ENCODE measurements at regions not wholly inside any gene's neighbourhood (a gene's known extent, or its start where the extent isn't known, plus 50 kb on each side); places are given as distances from the start of the nearest gene placed in this dataset.

- H3K9me3 ChIP-seq: no peaks in the 10 kb centered on the region
- no peaks in the 10 kb centered on the region for H3K27me3 ChIP-seq
- ATAC-seq: no peak
- no peak overlapping the region for H3K4me3 ChIP-seq
- H3K36me3 ChIP-seq: no peaks in the 10 kb centered on the region
- no peak overlapping the region for H3K27ac ChIP-seq
- no peak for TF ChIP-seq EP300 (IDR thresholded peaks at IDR 0.05)
- TF ChIP-seq CTCF (IDR thresholded peaks at IDR 0.05): no peak
- no peak for TF ChIP-seq POLR2AphosphoS5 (IDR thresholded peaks at IDR 0.05)
- TF ChIP-seq POLR2A (IDR thresholded peaks at IDR 0.05): no peak
- H3K4me1 ChIP-seq: no peaks in the 10 kb centered on the region
Measured at GRCh38 chr1:69433073-69433472, 134.6 kb upstream of the LRRC7 start.

DNA sequence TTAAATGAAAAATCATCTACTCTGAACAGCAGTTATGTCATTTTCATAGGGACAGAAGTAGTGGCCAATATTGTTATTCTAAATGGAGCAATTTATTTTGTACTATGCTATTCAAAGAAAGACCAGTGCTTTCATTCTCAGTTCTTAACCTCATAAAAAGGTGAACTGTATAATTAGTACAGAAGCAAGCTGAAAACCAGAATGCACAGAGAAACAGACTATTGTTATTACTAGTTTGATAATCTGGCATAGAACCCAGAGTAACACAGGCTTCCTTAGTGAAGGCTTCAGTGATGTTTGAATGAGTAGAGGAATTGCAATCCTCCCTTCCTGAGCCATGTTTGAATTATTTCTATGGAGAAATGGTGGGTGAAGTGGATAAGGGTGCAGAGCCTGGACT is 131.6 kb upstream of the LRRC7 start:
- Histone ChIP-seq H3K36me3 (no peaks in the 10 kb centered on the region), H3K9me3 (no peaks in the 10 kb centered on the region), H3K4me1 (no peaks in the 10 kb centered on the region), H3K4me3 (no peak overlapping the region), H3K27me3 (no peaks in the 10 kb centered on the region), H3K27ac (no peak overlapping the region)
- no peak for ATAC-seq
- TF ChIP-seq POLR2AphosphoS5 (IDR thresholded peaks at IDR 0.05) (no peak), POLR2A (IDR thresholded peaks at IDR 0.05) (no peak), EP300 (IDR thresholded peaks at IDR 0.05) (no peak), CTCF (IDR thresholded peaks at IDR 0.05) (no peak)

GRCh38 chr1:69438056-69438795 is 129.5 kb upstream of the LRRC7 start:
- ATAC-seq: no peak
- Histone ChIP-seq H3K27ac (no peak overlapping the region), H3K36me3 (no peaks in the 10 kb centered on the region), H3K27me3 (no peaks in the 10 kb centered on the region), H3K4me3 (no peak overlapping the region), H3K9me3 (no peaks in the 10 kb centered on the region), H3K4me1 (no peaks in the 10 kb centered on the region)
- TF ChIP-seq CTCF (IDR thresholded peaks at IDR 0.05) (no peak), POLR2AphosphoS5 (IDR thresholded peaks at IDR 0.05) (no peak), EP300 (IDR thresholded peaks at IDR 0.05) (no peak), POLR2A (IDR thresholded peaks at IDR 0.05) (no peak)
- 24 to 43% methylated on average over 5 of the region's 5 CpGs for WGBS, 2 donors (ENCODE audit: low coverage in 1 of 2)

- TF ChIP-seq CTCF (IDR thresholded peaks at IDR 0.05) (no peak), POLR2AphosphoS5 (IDR thresholded peaks at IDR 0.05) (no peak), POLR2A (IDR thresholded peaks at IDR 0.05) (no peak), EP300 (IDR thresholded peaks at IDR 0.05) (no peak)
- no peak overlapping the region for H3K4me3 ChIP-seq
- H3K27me3 ChIP-seq: no peaks in the 10 kb centered on the region
- ATAC-seq: no peak
- H3K27ac ChIP-seq: no peak overlapping the region
- no peaks in the 10 kb centered on the region for H3K9me3 ChIP-seq
- no peaks in the 10 kb centered on the region for H3K4me1 ChIP-seq
- H3K36me3 ChIP-seq: no peaks in the 10 kb centered on the region
Measured at GRCh38 chr1:69441496-69441895, 126.2 kb upstream of the LRRC7 start.

DNA sequence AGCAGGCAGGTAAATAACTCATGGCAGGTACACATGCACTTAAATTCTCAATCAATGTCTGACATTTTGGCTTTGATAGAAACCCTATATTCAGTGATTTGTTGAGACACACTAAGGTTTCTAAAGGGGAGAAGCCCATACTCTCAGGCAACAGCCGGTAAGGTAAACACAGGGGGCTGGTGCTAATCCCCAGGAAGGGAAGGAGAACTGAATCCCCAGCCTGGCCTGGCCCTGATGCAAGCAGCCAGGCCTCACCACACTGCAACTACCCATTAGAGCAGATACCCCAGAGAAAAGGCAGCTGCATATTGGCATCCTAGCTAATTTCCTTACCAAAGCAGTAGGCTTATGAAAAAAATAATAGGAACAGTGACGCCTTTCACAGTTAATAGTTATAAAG is 116.5 kb upstream of the LRRC7 start:
- Histone ChIP-seq H3K4me3 (no peak overlapping the region), H3K27me3 (no peaks in the 10 kb centered on the region), H3K36me3 (no peaks in the 10 kb centered on the region), H3K27ac (no peak overlapping the region), H3K9me3 (no peaks in the 10 kb centered on the region), H3K4me1 (no peaks in the 10 kb centered on the region)
- TF ChIP-seq POLR2AphosphoS5 (IDR thresholded peaks at IDR 0.05) (no peak), CTCF (IDR thresholded peaks at IDR 0.05) (no peak), POLR2A (IDR thresholded peaks at IDR 0.05) (no peak), EP300 (IDR thresholded peaks at IDR 0.05) (no peak)
- no peak for ATAC-seq
- WGBS, 2 donors (ENCODE audit: low coverage in 1 of 2): 49 to 70% methylated on average over 2 of the region's 2 CpGs

Measured in gastroesophageal sphincter (tissue), 4 donors.